ENCODE measurements at regions not wholly inside any gene's neighbourhood (a gene's known extent, or its start where the extent isn't known, plus 50 kb on each side); places are given as distances from the start of the nearest gene placed in this dataset.

- CTCF ChIA-PET: interaction anchor here (0.6 to 1.1 kb wide), 2 partner anchors 13 to 1530 kb away, joined by 3 to 4 read pairs; no protein-coding TSS in a partner anchor
- FAIRE-seq (peak; percentile 68), DNase-seq (ENCODE audit: low read depth in 1 of 2, low spot score in 1 of 2) (no peak), ATAC-seq (peak in 1 of 2 experiments; percentile 43; a peak in 3 of 6 replicates)
- POLR2A ChIA-PET: no interaction called here
- TF ChIP-seq BHLHE40 (IDR thresholded peaks at IDR 0.05; ENCODE audit: low read depth, low read length) (no peak), RARB (CRISPR knock-in tag; IDR thresholded peaks at IDR 0.05) (no peak), SMC3 (IDR thresholded peaks at IDR 0.05) (no peak), POLR2A (IDR thresholded peaks at IDR 0.05; ENCODE audit: low read length) (no peak), ZFP36 (IDR thresholded peaks at IDR 0.05; ENCODE audit: borderline replicate concordance, partially characterized antibody) (no peak), TFCP2L1 (CRISPR knock-in tag; IDR thresholded peaks at IDR 0.05) (no peak), JUN (IDR thresholded peaks at IDR 0.05) (no peak), FOXS1 (CRISPR knock-in tag; IDR thresholded peaks at IDR 0.05) (no peak), NR3C1 (IDR thresholded peaks at IDR 0.05) (no peak), KDM5A (IDR thresholded peaks at IDR 0.05) (no peak), RAD21 (conservative IDR thresholded peaks at IDR 0.05 in 1 of 2, IDR thresholded peaks at IDR 0.05 in 1 of 2) (no peak), CEBPB (IDR thresholded peaks at IDR 0.05) (no peak), PHF8 (IDR thresholded peaks at IDR 0.05; ENCODE audit: borderline replicate concordance, low read depth) (no peak), MAFK (IDR thresholded peaks at IDR 0.05; ENCODE audit: partially characterized antibody) (no peak)
- TF ChIP-seq, protein P1, sequence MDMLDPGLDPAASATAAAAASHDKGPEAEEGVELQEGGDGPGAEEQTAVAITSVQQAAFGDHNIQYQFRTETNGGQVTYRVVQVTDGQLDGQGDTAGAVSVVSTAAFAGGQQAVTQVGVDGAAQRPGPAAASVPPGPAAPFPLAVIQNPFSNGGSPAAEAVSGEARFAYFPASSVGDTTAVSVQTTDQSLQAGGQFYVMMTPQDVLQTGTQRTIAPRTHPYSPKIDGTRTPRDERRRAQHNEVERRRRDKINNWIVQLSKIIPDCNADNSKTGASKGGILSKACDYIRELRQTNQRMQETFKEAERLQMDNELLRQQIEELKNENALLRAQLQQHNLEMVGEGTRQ (IDR thresholded peaks at IDR 0.05): no peak
- TF ChIP-seq, protein P2, sequence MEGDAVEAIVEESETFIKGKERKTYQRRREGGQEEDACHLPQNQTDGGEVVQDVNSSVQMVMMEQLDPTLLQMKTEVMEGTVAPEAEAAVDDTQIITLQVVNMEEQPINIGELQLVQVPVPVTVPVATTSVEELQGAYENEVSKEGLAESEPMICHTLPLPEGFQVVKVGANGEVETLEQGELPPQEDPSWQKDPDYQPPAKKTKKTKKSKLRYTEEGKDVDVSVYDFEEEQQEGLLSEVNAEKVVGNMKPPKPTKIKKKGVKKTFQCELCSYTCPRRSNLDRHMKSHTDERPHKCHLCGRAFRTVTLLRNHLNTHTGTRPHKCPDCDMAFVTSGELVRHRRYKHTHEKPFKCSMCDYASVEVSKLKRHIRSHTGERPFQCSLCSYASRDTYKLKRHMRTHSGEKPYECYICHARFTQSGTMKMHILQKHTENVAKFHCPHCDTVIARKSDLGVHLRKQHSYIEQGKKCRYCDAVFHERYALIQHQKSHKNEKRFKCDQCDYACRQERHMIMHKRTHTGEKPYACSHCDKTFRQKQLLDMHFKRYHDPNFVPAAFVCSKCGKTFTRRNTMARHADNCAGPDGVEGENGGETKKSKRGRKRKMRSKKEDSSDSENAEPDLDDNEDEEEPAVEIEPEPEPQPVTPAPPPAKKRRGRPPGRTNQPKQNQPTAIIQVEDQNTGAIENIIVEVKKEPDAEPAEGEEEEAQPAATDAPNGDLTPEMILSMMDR (IDR thresholded peaks at IDR 0.05): no peak
- H3K4me3 ChIP-seq: no peak overlapping the region
- no peaks in the 10 kb centered on the region for H3K4me1 ChIP-seq
- H3K27ac ChIP-seq: no peak overlapping the region
- peaks cover 6% of the 10 kb centered on the region; the same call in 1 of the 3 replicates for H3K9me3 ChIP-seq
- 43% methylated on average over 5 of the region's 5 CpGs for WGBS (ENCODE audit: missing lambda C conversion rate)
- no peak overlapping the region for H3K4me2 ChIP-seq
These were observed 53.9 kb upstream of the ZNF536 start for GRCh38 chr19:30318261-30318660.

DNA sequence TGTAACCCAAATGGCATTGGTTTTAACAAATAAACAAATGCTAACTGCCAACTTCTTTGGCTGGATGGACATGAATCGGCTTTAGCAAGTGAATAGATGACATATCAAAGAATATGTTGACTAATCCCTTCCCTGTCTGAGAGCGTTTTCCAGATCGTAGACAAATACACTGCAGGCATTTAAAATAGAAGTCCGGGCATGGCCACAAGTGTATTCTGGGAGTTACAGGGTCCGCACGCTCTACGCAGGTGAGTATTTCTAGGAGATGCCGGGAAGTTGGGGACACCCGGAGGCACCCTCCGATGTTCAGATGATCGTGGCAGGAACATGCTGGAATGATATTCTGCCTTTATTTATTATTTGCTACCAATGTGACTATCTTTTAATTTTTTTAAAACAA is 53.2 kb upstream of the ZNF536 start:
- Histone ChIP-seq H3K4me3 (no peak overlapping the region), H3K4me1 (no peaks in the 10 kb centered on the region), H3K27ac (no peak overlapping the region), H3K9me3 (peaks cover 6% of the 10 kb centered on the region; the same call in 1 of the 3 replicates), H3K4me2 (no peak overlapping the region)
- FAIRE-seq: no peak
- ChIA-PET POLR2A (no interaction called here), CTCF (interaction anchor here (1.1 kb wide), 1 partner anchor 12 kb away, joined by 3 read pairs; no protein-coding TSS in a partner anchor)
- whole genome bisulfite sequencing (ENCODE audit: missing lambda C conversion rate): 54% methylated on average over 11 of the region's 11 CpGs
- ATAC-seq: no peak
- no peak for DNase-seq (ENCODE audit: low read depth in 1 of 2, low spot score in 1 of 2)
- no peak for TF ChIP-seq NPAS2 (CRISPR knock-in tag; IDR thresholded peaks at IDR 0.05; ENCODE audit: borderline replicate concordance)
- TF ChIP-seq, protein P1 (IDR thresholded peaks at IDR 0.05): no peak
- no peak for TF ChIP-seq PHF8 (IDR thresholded peaks at IDR 0.05; ENCODE audit: borderline replicate concordance, low read depth)
- TF ChIP-seq KDM5A (IDR thresholded peaks at IDR 0.05): no peak
- no peak for TF ChIP-seq CHD2 (IDR thresholded peaks at IDR 0.05; ENCODE audit: low read length, partially characterized antibody)
- TF ChIP-seq, protein P3, sequence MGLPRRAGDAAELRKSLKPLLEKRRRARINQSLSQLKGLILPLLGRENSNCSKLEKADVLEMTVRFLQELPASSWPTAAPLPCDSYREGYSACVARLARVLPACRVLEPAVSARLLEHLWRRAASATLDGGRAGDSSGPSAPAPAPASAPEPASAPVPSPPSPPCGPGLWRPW (IDR thresholded peaks at IDR 0.05): no peak
- TF ChIP-seq, protein P4, sequence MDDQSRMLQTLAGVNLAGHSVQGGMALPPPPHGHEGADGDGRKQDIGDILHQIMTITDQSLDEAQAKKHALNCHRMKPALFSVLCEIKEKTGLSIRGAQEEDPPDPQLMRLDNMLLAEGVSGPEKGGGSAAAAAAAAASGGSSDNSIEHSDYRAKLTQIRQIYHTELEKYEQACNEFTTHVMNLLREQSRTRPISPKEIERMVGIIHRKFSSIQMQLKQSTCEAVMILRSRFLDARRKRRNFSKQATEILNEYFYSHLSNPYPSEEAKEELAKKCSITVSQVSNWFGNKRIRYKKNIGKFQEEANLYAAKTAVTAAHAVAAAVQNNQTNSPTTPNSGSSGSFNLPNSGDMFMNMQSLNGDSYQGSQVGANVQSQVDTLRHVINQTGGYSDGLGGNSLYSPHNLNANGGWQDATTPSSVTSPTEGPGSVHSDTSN (IDR thresholded peaks at IDR 0.05): no peak
- no peak for TF ChIP-seq EHF (CRISPR knock-in tag; IDR thresholded peaks at IDR 0.05)
- TF ChIP-seq JUNB (IDR thresholded peaks at IDR 0.05): no peak
- TF ChIP-seq POLR2A (IDR thresholded peaks at IDR 0.05; ENCODE audit: low read length): no peak
- TF ChIP-seq EP300 (IDR thresholded peaks at IDR 0.05): no peak
- no peak for TF ChIP-seq RARB (CRISPR knock-in tag; IDR thresholded peaks at IDR 0.05)
- no peak for TF ChIP-seq E2F6 (IDR thresholded peaks at IDR 0.05; ENCODE audit: borderline replicate concordance, low read depth)

Data from A549 (cell line).